Activated T-helper 17 cell treated with anti-CD3 and anti-CD28 coated beads, Interleukin-2, amount 50 U/mL, for 72 hours (primary cell): ENCODE measurements at regions not wholly inside any gene's neighbourhood (a gene's known extent, or its start where the extent isn't known, plus 50 kb on each side); places are given as distances from the start of the nearest gene placed in this dataset.
A peak's percentile ranks its signal among the peaks of the same experiment; 100 is the strongest.

Experiments used
- ATAC-seq: fragments of 150-1000 bp; cut with Tn5 transposase; replicated peaks from 2 replicates; pipeline ENCODE4 v1.10.0; 2021; ENCODE audit warnings: mild to moderate bottlenecking, moderate library complexity
- H3K27ac Mint-ChIP-seq: one replicate; pipeline ENCODE4 v1.8.0; 2022; ENCODE audit warnings: mixed read lengths
- H3K27me3 Mint-ChIP-seq: one replicate; pipeline ENCODE4 v1.8.0; 2022; ENCODE audit warnings: mixed read lengths
- H3K36me3 Mint-ChIP-seq: one replicate; pipeline ENCODE4 v1.8.0; 2022; ENCODE audit warnings: low read depth, mild to moderate bottlenecking, mixed read lengths
- H3K4me1 Mint-ChIP-seq: one replicate; pipeline ENCODE4 v1.8.0; 2022; ENCODE audit warnings: mixed read lengths
- H3K4me3 Mint-ChIP-seq: one replicate; pipeline ENCODE4 v1.8.0; 2022; ENCODE audit warnings: mild to moderate bottlenecking, mixed read lengths
- H3K9me3 Mint-ChIP-seq: one replicate; pipeline ENCODE4 v1.8.0; 2022; ENCODE audit warnings: mixed read lengths

DNA sequence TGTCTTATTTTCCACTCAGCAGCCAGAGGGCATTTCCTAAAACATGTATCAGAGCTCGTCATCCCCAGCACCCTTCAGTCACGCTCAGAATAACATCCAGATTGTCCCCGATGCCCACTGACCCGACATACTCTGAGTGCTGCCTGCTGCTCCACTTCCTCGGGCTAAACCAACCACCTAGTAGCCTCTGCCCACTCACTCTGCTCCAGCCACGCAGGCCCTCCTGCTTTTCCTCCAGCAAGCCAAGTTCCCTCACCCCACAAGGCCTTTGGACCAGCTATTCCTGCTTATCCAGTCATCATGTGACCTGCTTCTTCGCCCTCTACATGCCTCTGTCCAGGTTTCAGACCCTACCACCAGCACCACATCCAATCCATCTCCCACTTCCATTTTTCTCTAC, 454.2 kb downstream of the CD83 start:
- no peak for ATAC-seq
- no peak overlapping the region for H3K4me3 Mint-ChIP-seq
- H3K9me3 Mint-ChIP-seq: peaks cover 4% of the 10 kb centered on the region
- H3K27ac Mint-ChIP-seq: no peak overlapping the region
- no peaks in the 10 kb centered on the region for H3K4me1 Mint-ChIP-seq
- no peaks in the 10 kb centered on the region for H3K36me3 Mint-ChIP-seq
- H3K27me3 Mint-ChIP-seq: no peaks in the 10 kb centered on the region

DNA sequence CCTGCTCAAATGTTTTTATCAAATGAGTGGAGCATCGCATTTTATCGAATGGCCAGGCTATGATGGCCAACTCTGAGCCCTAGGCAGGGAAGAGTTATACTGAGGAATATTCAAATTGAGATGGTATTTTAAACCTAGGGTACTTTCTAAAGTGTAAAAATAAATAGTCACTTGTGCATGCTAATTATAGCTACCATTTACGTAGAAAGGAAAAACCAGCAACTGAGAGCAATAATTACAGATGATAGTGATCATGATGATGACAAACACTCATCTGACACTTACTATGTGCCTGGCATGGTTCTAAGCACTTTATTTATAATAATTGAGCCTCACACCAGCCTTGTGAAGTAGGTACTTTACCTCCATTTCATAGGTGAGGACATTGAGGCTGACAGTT, 455.7 kb downstream of the CD83 start:
- H3K4me1 Mint-ChIP-seq: no peaks in the 10 kb centered on the region
- no peak for ATAC-seq
- H3K4me3 Mint-ChIP-seq: no peak overlapping the region
- H3K27me3 Mint-ChIP-seq: no peaks in the 10 kb centered on the region
- H3K9me3 Mint-ChIP-seq: peaks cover 4% of the 10 kb centered on the region
- no peak overlapping the region for H3K27ac Mint-ChIP-seq
- H3K36me3 Mint-ChIP-seq: no peaks in the 10 kb centered on the region

DNA sequence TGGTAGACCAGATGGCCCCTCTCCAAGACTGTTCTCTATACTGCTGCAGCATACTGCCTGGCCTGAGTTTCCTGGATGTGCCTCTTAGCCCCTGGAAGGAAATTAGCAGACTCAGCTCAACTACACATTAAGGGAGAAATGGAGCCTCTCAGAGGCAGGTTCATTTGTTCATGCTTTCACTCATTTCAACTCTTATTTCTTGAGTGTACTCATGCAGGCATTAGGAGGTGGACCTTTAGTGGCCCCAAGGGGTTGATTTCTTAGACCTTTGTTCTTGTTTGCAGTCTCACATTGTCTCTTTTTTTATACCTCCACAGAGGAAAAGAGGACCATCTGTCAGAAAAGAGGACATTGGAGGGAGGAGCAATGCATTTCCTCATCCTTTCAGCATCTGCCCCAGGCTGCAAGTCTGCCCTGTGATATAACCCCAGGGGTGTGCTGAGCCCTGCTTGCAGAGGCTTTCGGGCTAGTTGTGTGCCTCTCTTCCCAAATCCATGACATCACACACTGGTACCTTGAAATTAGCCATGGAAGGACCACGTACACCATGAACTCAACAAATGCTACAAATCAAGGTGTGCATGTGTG, 456.2 kb downstream of the CD83 start:
- no peak overlapping the region for H3K4me3 Mint-ChIP-seq
- H3K27me3 Mint-ChIP-seq: no peaks in the 10 kb centered on the region
- no peaks in the 10 kb centered on the region for H3K4me1 Mint-ChIP-seq
- peaks cover 4% of the 10 kb centered on the region for H3K9me3 Mint-ChIP-seq
- ATAC-seq: no peak
- H3K27ac Mint-ChIP-seq: no peak overlapping the region
- no peaks in the 10 kb centered on the region for H3K36me3 Mint-ChIP-seq

DNA sequence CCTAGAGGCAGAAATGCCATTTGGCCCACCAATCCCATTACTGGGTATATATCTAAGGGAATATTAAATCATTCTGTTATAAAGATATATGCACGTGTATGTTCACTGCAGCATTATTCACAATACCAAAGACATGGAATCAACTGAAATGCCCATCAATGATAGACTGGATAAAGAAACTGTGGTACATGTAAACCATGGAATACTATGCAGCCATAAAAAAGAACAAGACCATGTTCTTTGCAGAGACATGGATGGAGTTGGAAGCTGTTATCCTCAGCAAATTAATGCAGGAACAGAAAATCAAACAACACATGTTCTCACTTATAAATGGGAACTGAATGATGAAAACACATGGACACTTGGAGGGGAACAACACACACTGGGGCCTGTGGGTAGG, 458.4 kb downstream of the CD83 start:
- Mint-ChIP-seq H3K4me3 (no peak overlapping the region), H3K36me3 (no peaks in the 10 kb centered on the region), H3K27ac (no peak overlapping the region)

DNA sequence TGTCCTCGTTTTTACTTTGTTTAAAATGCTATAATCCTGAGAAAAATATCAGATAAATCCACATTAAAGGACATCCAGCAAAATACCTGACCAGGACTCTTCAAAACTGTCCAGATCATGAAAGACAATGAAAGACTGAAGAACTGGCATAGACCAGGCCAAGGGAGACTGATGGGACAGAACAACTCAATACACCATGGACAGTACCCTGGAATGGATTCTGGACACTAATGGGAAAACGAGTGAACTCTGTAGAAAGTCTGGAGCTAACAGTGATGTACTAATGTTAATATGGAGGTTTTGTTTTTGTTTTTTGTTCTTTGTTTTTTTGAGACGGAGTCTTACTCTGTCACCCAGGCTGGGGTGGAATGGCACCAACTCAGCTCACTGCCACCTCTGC, 461.4 kb downstream of the CD83 start:
- Mint-ChIP-seq H3K27ac (no peak overlapping the region), H3K9me3 (no peaks in the 10 kb centered on the region), H3K36me3 (no peaks in the 10 kb centered on the region), H3K27me3 (no peaks in the 10 kb centered on the region), H3K4me1 (no peaks in the 10 kb centered on the region), H3K4me3 (no peak overlapping the region)
- no peak for ATAC-seq

More for the DNA sequence above, 458.4 kb downstream of the CD83 start:
- no peaks in the 10 kb centered on the region for H3K4me1 Mint-ChIP-seq
- no peaks in the 10 kb centered on the region for H3K27me3 Mint-ChIP-seq
- H3K9me3 Mint-ChIP-seq: no peaks in the 10 kb centered on the region
- no peak for ATAC-seq

DNA sequence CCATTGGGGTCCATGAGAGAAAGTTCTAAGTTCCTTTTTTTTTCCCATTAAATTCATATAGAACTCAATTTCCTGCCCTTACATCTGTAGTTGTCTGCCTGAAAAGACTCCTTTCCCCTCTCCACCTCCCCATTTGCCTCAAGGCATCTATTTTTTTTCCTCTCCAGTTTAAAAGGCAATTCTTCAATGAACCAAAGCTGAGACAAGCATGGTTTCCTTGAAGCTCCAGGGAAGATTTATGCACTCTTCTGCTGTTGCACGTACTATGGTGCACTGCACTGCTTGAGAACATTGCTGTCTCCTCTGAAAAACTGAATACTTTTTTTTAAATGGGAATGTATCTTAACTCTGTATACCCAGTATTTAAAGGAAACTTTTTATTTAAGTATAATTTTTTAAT, 465.2 kb downstream of the CD83 start:
- Mint-ChIP-seq H3K36me3 (no peaks in the 10 kb centered on the region), H3K4me1 (no peaks in the 10 kb centered on the region), H3K27me3 (no peaks in the 10 kb centered on the region), H3K4me3 (no peak overlapping the region), H3K9me3 (no peaks in the 10 kb centered on the region), H3K27ac (no peak overlapping the region)
- no peak for ATAC-seq

DNA sequence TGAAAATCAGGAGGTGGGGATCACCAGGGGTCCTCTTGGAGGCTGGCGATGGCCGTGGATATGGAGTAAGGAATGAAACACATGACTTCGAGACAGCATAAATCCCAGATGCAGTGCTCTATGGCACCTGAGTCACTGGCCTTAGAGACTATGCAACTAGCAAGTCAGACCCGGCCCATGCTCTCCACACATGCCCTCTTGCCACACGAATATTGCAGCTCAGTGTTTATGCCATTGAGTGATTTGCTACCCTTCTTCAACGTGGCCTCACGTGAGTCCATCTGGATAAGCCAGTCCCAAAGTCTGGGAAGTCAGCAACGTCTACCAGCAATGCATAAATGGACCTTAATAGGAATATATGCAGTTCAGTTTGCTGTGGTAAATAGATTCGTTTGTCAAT, 466.3 kb downstream of the CD83 start:
- Mint-ChIP-seq H3K4me1 (no peaks in the 10 kb centered on the region), H3K36me3 (no peaks in the 10 kb centered on the region), H3K27me3 (no peaks in the 10 kb centered on the region), H3K27ac (no peak overlapping the region), H3K9me3 (no peaks in the 10 kb centered on the region), H3K4me3 (no peak overlapping the region)
- no peak for ATAC-seq

DNA sequence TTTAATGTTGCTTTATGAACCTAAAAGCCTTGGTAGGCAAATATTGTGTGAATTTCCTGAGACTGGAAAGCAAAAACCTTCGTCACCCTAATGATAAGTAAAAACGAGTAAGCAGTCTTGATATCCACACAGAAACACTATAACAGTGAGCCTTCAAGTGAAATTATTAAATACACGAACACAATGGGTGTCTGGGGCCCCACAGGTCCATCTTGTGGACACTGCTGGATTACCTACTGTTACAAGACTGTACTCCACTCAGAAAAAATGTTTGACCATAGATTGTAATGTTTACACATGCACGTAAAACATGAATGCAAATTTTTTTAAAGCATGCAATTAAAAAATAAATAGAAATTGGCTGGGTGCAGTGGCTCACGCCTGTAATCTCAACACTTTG, 466.9 kb downstream of the CD83 start:
- Mint-ChIP-seq H3K9me3 (no peaks in the 10 kb centered on the region), H3K36me3 (no peaks in the 10 kb centered on the region), H3K4me3 (no peak overlapping the region), H3K4me1 (no peaks in the 10 kb centered on the region), H3K27me3 (no peaks in the 10 kb centered on the region), H3K27ac (no peak overlapping the region)
- no peak for ATAC-seq

DNA sequence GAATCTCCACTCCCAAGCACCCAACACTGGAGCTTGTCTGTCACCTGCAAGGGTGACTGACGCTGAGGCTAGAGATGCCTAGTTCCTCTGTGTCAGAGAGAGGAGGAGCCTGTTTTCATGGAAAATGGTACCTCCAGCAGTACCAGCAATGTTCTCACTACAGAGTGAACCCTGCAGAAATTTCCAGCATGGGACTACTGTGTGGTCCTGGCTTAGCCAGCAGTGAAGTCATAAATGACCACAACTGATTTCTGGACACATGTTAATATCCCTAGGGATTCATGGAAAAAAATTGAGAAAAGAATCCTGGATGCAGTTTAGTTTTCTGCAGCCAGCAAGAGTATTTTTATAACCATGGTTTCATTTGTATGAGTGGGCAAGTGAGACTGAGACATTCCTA, 468.1 kb downstream of the CD83 start:
- H3K4me1 Mint-ChIP-seq: no peaks in the 10 kb centered on the region
- no peaks in the 10 kb centered on the region for H3K27me3 Mint-ChIP-seq
- H3K4me3 Mint-ChIP-seq: no peak overlapping the region
- no peaks in the 10 kb centered on the region for H3K36me3 Mint-ChIP-seq
- H3K27ac Mint-ChIP-seq: no peak overlapping the region
- H3K9me3 Mint-ChIP-seq: no peaks in the 10 kb centered on the region
- no peak for ATAC-seq

DNA sequence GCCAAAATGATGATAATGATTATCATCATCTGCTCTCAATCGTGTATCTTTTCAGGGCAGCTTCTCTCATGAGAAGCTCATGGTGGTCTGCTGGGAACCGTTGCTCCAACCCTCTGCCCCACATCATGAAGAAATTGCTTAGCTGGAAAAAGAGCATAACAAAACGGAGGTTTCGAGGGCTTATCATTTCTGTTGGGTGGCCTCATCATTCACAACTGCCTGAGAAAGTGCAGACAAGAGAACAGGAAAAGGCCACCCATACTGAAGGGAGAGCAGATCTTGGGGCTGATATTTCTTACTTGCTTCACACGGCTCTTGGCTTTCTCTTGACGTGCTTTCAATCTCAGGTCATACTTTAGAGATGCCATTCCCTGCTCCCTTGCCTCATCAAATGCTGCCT, 471.6 kb downstream of the CD83 start:
- Mint-ChIP-seq H3K4me3 (no peak overlapping the region), H3K9me3 (no peaks in the 10 kb centered on the region), H3K27me3 (no peaks in the 10 kb centered on the region), H3K36me3 (no peaks in the 10 kb centered on the region), H3K27ac (no peak overlapping the region), H3K4me1 (no peaks in the 10 kb centered on the region)
- ATAC-seq: no peak

DNA sequence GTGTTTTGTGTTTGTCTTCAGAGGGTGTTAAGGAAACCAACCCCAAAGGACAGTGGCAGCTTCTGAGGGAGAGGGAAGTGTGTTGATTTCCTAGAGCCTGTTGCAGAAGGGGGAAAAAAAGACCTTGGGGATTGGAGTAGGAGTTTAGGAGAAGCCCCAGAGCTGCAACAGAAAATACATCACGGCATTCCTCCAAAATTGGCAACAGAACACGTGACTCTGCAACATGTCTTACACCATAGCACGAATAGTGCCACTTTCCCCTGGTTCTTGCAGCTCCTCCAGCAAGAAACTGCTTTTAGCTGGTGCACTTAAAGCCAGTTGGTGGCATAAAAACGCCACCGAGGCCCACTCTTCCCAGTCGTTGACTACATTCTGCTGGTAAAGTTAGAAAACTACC, 473.0 kb downstream of the CD83 start:
- H3K27me3 Mint-ChIP-seq: no peaks in the 10 kb centered on the region
- H3K4me3 Mint-ChIP-seq: no peak overlapping the region
- H3K36me3 Mint-ChIP-seq: no peaks in the 10 kb centered on the region
- H3K27ac Mint-ChIP-seq: no peak overlapping the region
- H3K9me3 Mint-ChIP-seq: no peaks in the 10 kb centered on the region
- H3K4me1 Mint-ChIP-seq: no peaks in the 10 kb centered on the region
- ATAC-seq: no peak

DNA sequence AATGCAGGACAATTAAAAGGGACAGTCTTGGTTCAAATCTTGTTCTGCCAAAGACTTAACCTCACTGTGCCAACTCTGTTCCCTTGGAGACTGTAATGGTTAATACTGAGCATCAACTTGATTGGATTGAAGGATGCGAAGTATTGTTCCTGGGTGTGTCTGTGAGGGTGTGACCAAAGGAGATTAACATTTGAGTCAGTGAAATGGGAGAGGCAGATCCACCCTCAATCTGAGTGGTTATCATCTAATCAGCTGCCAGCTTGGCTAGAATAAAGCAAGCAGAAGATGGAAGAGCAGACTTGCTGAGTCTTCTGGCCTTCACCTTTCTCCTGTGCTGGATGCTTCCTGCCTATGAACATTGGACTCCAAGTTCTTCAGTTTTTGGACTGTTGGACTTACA, 474.4 kb downstream of the CD83 start:
- Mint-ChIP-seq H3K9me3 (no peaks in the 10 kb centered on the region), H3K27ac (no peak overlapping the region), H3K4me3 (no peak overlapping the region), H3K36me3 (no peaks in the 10 kb centered on the region), H3K4me1 (peaks cover 5% of the 10 kb centered on the region), H3K27me3 (no peaks in the 10 kb centered on the region)
- ATAC-seq: no peak

DNA sequence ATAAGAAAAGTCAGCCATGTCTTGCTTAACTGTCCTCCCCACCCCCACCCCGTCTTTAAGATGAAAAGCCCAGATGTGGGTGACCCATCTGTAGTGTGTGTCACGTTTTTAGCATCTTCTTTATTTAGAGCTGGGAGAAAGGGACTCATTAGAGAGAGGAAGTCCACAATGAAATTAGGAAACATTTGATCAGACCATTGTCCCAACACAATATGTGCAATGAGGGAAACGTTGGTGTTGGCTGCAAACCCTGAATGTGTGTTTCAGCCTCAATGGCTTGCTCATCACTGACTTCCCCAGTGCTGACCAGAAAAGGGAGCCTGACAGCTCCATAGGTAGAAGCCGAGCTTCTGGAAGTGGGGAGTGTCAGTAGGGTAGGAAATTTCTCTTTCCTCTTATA, 475.7 kb downstream of the CD83 start:
- H3K27ac Mint-ChIP-seq: no peak overlapping the region
- H3K36me3 Mint-ChIP-seq: no peaks in the 10 kb centered on the region
- no peaks in the 10 kb centered on the region for H3K27me3 Mint-ChIP-seq
- H3K9me3 Mint-ChIP-seq: no peaks in the 10 kb centered on the region
- ATAC-seq: no peak
- peaks cover 5% of the 10 kb centered on the region for H3K4me1 Mint-ChIP-seq
- H3K4me3 Mint-ChIP-seq: no peak overlapping the region

DNA sequence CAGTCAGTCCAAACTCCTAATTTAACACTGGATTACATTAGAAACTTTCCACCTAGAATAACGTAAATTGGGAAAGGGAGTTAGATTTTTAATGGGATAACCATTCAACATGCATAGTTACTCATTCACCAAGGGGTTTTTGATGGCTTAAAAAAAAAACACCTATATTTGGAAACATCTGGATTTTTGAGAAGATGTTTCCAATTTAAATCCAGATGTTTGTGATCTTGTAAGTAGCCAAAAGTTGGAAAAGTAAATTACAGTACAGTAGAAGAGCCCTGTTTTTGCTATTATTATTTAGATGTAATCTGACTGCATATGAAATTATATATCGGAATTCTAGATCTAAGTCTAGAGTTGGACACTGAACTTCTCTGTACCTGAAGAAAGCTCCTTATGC, 478.2 kb downstream of the CD83 start:
- Mint-ChIP-seq H3K9me3 (peaks cover 7% of the 10 kb centered on the region), H3K4me1 (peaks cover 5% of the 10 kb centered on the region), H3K36me3 (no peaks in the 10 kb centered on the region), H3K27ac (no peak overlapping the region), H3K27me3 (no peaks in the 10 kb centered on the region), H3K4me3 (no peak overlapping the region)
- no peak for ATAC-seq

DNA sequence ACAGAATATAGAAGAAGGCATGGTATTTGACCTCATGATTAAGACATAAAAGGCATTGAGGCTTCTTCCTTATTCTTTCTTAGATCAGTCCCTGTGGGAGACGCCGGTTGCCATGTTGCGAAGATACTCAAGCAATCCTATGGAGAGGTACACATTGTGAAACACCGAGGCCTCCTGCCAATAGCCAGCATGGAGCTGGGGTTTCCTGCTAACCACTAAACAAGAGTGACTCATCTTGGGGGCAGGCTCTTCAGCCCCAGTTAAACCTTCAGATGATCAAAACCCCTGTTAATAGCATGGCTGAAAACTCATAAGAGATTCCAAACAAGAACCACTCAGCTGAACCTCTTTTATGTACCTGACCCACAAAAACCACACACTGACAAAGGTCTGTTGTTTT, 478.8 kb downstream of the CD83 start:
- H3K27me3 Mint-ChIP-seq: no peaks in the 10 kb centered on the region
- peaks cover 7% of the 10 kb centered on the region for H3K9me3 Mint-ChIP-seq
- no peak overlapping the region for H3K27ac Mint-ChIP-seq
- H3K4me3 Mint-ChIP-seq: no peak overlapping the region
- no peaks in the 10 kb centered on the region for H3K36me3 Mint-ChIP-seq
- ATAC-seq: peak; percentile 87
- H3K4me1 Mint-ChIP-seq: peaks cover 5% of the 10 kb centered on the region

DNA sequence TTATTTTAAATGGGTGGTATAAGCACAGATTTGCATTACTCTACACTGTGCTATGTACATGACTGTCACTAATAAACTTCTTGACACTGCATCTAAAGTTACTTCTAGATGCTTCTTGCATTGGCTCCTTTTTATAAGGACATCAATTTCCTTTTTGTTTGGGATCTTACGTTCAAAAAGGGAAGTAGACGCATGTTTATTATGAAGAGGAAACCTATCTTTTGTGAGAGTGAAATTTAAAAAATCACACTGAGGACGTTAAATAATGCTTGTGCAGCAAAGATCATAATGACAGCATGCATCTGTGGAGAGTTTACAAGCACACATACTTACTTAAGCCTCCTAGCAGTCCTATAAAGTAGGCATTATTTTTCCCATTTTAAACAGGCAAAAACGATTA, 479.5 kb downstream of the CD83 start:
- H3K4me1 Mint-ChIP-seq: peaks cover 5% of the 10 kb centered on the region
- H3K27ac Mint-ChIP-seq: no peak overlapping the region
- no peak overlapping the region for H3K4me3 Mint-ChIP-seq
- ATAC-seq: no peak
- H3K36me3 Mint-ChIP-seq: no peaks in the 10 kb centered on the region
- peaks cover 7% of the 10 kb centered on the region for H3K9me3 Mint-ChIP-seq
- H3K27me3 Mint-ChIP-seq: no peaks in the 10 kb centered on the region
